Smooth muscle cell (in vitro differentiated cells): ENCODE measurements at regions not wholly inside any gene's neighbourhood (a gene's known extent, or its start where the extent isn't known, plus 50 kb on each side); places are given as distances from the start of the nearest gene placed in this dataset.

ENCODE experiments used
- DNase-seq: peaks from one replicate; lab custom pipeline; 2025; ENCODE audit not compliant: unreplicated experiment; lab: John Stamatoyannopoulos, UW
- H2AFZ ChIP-seq: fragments of 200-600 bp; sonication (generic); 2 replicates; pipeline ENCODE4 v1.6.0; 2016; ENCODE audit warnings: antibody characterized with exemption, low read depth, mild to moderate bottlenecking
- H3F3A ChIP-seq: fragments of 200-600 bp; sonication (generic); 2 replicates; pipeline ENCODE4 v1.6.0; 2017; ENCODE audit warnings: antibody characterized with exemption, low read depth
- H3K27ac ChIP-seq: fragments of 200-600 bp; sonication (generic); 2 replicates; pipeline ENCODE4 v1.5.1; 2016; ENCODE audit warnings: low read depth, mild to moderate bottlenecking
- H3K27me3 ChIP-seq: fragments of 200-600 bp; sonication (generic); 2 replicates; pipeline ENCODE4 v1.6.1; 2016; ENCODE audit warnings: low read depth, mild to moderate bottlenecking
- H3K36me3 ChIP-seq: fragments of 200-600 bp; sonication (generic); 2 replicates; pipeline ENCODE4 v1.5.1; 2016; ENCODE audit warnings: low read depth
- H3K4me1 ChIP-seq: fragments of 200-600 bp; sonication (generic); 2 replicates; pipeline ENCODE4 v1.5.1; 2016; ENCODE audit warnings: low read depth
- H3K4me2 ChIP-seq: fragments of 200-600 bp; sonication (generic); 2 replicates; pipeline ENCODE4 v1.6.0; 2016; ENCODE audit warnings: mild to moderate bottlenecking
- H3K4me3 ChIP-seq: fragments of 200-600 bp; sonication (generic); 2 replicates; pipeline ENCODE4 v1.5.1; 2016; ENCODE audit warnings: mild to moderate bottlenecking
- H3K79me2 ChIP-seq: fragments of 200-600 bp; sonication (generic); 2 replicates; pipeline ENCODE4 v1.6.0; 2016; ENCODE audit warnings: low read depth, mild to moderate bottlenecking
- H3K9ac ChIP-seq: fragments of 200-600 bp; sonication (generic); 2 replicates; pipeline ENCODE4 v1.6.0; 2016; ENCODE audit warnings: low read depth
- H3K9me3 ChIP-seq: fragments of 200-600 bp; sonication (generic); replicated peaks from 2 replicates; pipeline ENCODE4 v1.5.1; 2016; ENCODE audit warnings: low read depth
- H4K20me1 ChIP-seq: fragments of 200-600 bp; sonication (generic); 2 replicates; pipeline ENCODE4 v1.6.0; 2016; ENCODE audit warnings: low read depth
- CTCF ChIP-seq: fragments of 200-600 bp; sonication (generic); IDR thresholded peaks from 2 replicates; pipeline ENCODE4 v1.5.1; 2017; ENCODE audit warnings: borderline replicate concordance, mild to moderate bottlenecking, antibody characterized with exemption; ENCODE audit not compliant: insufficient read depth, poor library complexity, severe bottlenecking
- WGBS: methylation state at CpG from one replicate; pipeline ENCODE4 v1.1.7; 2016; ENCODE audit warnings: low lambda C conversion rate; 5-methylcytosine and 5-hydroxymethylcytosine counted together

GRCh38 chr5:135213466-135214239 lies 179.6 kb upstream of the PITX1 start:
- H2AFZ ChIP-seq, result no peak overlapping the region
- DNase-seq, result no peak
- TF ChIP-seq CTCF, result no peak

GRCh38 chr5:135213027-135213386 lies 179.0 kb upstream of the PITX1 start:
- TF ChIP-seq CTCF, result no peak
- Histone ChIP-seq H3K27me3 (no peaks in the 10 kb centered on the region), H3K9me3 (no peaks in the 10 kb centered on the region), H3K9ac (no peak overlapping the region), H3K4me2 (no peak overlapping the region), H3K36me3 (no peaks in the 10 kb centered on the region), H3K79me2 (no peaks in the 10 kb centered on the region), H3K4me3 (no peak overlapping the region), H2AFZ (no peak overlapping the region), H3F3A (peaks cover 29% of the 10 kb centered on the region), H3K4me1 (peaks cover 20% of the 10 kb centered on the region), H3K27ac (no peak overlapping the region), H4K20me1 (no peaks in the 10 kb centered on the region)
- DNase-seq, result no peak
- WGBS, result 83% methylated on average over 5 of the region's 5 CpGs

More at GRCh38 chr5:135213466-135214239, 179.6 kb upstream of the PITX1 start:
- Histone ChIP-seq H3K9me3 (no peaks in the 10 kb centered on the region), H3K27ac (no peak overlapping the region), H3K9ac (no peak overlapping the region), H3K36me3 (no peaks in the 10 kb centered on the region), H3K79me2 (no peaks in the 10 kb centered on the region), H3K4me2 (no peak overlapping the region), H3K4me1 (peaks cover 20% of the 10 kb centered on the region), H3F3A (peaks cover 26% of the 10 kb centered on the region), H4K20me1 (no peaks in the 10 kb centered on the region), H3K27me3 (no peaks in the 10 kb centered on the region), H3K4me3 (no peak overlapping the region)
- WGBS, result 89% methylated on average over 15 of the region's 15 CpGs

GRCh38 chr5:135212361-135213026 lies 178.5 kb upstream of the PITX1 start:
- H4K20me1 ChIP-seq, result no peaks in the 10 kb centered on the region
- H3K79me2 ChIP-seq, result no peaks in the 10 kb centered on the region
- WGBS, result 81% methylated on average over 10 of the region's 10 CpGs
- H3K36me3 ChIP-seq, result no peaks in the 10 kb centered on the region
- no peak overlapping the region for H3K4me3 ChIP-seq
- H3K27me3 ChIP-seq, result no peaks in the 10 kb centered on the region
- no peak for DNase-seq
- H3K9me3 ChIP-seq, result no peaks in the 10 kb centered on the region
- H3F3A ChIP-seq, result peaks cover 29% of the 10 kb centered on the region
- H3K9ac ChIP-seq, result no peak overlapping the region
- H3K4me1 ChIP-seq, result peaks cover 20% of the 10 kb centered on the region
- H2AFZ ChIP-seq, result no peak overlapping the region
- no peak overlapping the region for H3K27ac ChIP-seq
- no peak overlapping the region for H3K4me2 ChIP-seq
- TF ChIP-seq CTCF, result no peak

- TF ChIP-seq CTCF, result no peak
- Histone ChIP-seq H2AFZ (no peak overlapping the region), H3K4me3 (no peak overlapping the region), H3K79me2 (no peaks in the 10 kb centered on the region), H3K4me2 (peak overlapping the region; percentile 65), H3K9me3 (no peaks in the 10 kb centered on the region), H3K9ac (no peak overlapping the region), H4K20me1 (no peaks in the 10 kb centered on the region), H3F3A (peaks cover 29% of the 10 kb centered on the region), H3K4me1 (peaks cover 19% of the 10 kb centered on the region), H3K27ac (no peak overlapping the region), H3K27me3 (no peaks in the 10 kb centered on the region), H3K36me3 (no peaks in the 10 kb centered on the region)
- 63% methylated on average over 2 of the region's 2 CpGs for WGBS
- no peak for DNase-seq
These were observed 177.8 kb upstream of the PITX1 start for GRCh38 chr5:135211791-135212190.
